HEK293 (cell line): ENCODE measurements at regions not wholly inside any gene's neighbourhood (a gene's known extent, or its start where the extent isn't known, plus 50 kb on each side); places are given as distances from the start of the nearest gene placed in this dataset.

ENCODE experiments used
- CTCF ChIA-PET: fragments of 350-600 bp; formaldehyde crosslinking; extraction: SDS; loops from one replicate; lab custom pipeline; 2021; ENCODE audit warnings: antibody characterized with exemption; lab: Yijun Ruan, JAX
- POLR2A ChIA-PET: fragments of 300-600 bp; formaldehyde crosslinking; extraction: SDS; loops from one replicate; lab custom pipeline; 2020; ENCODE audit warnings: antibody characterized with exemption, inconsistent platforms; lab: Yijun Ruan, JAX
- H3K27ac ChIP-seq: fragments of 200-500 bp; sonication (Bioruptor generic); 2 replicates; pipeline ENCODE4 v1.5.1; 2014; ENCODE audit warnings: low read depth, low read length, control low read depth, inconsistent platforms; ENCODE audit errors: extremely low read depth
- H3K36me3 ChIP-seq, 2 experiments: fragments of 200-500 bp in 1 of 2; sonication (Bioruptor generic) in 1 of 2; 1 replicate in 1 of 2; 2 replicates in 1 of 2; pipeline ENCODE4 v1.5.1; 2014 to 2017; ENCODE audit warnings: inconsistent platforms in 2 of 2, low read length in 2 of 2; ENCODE audit not compliant: control insufficient read depth in 2 of 2, insufficient read depth in 1 of 2
- H3K4me1 ChIP-seq: fragments of 200-500 bp; sonication (Bioruptor generic); 2 replicates; pipeline ENCODE4 v1.5.1; 2014; ENCODE audit warnings: mild to moderate bottlenecking, low read length, inconsistent platforms; ENCODE audit not compliant: control insufficient read depth, insufficient read depth
- H3K4me3 ChIP-seq: 2 replicates; pipeline ENCODE4 v1.5.1; 2011; ENCODE audit warnings: low read depth, mild to moderate bottlenecking, control low read depth, low read length, moderate library complexity
- H3K9me3 ChIP-seq: fragments of 200-500 bp; sonication (Bioruptor generic); 2 replicates; pipeline ENCODE4 v1.5.1; 2014; ENCODE audit warnings: low read depth, low read length, inconsistent platforms; ENCODE audit not compliant: control insufficient read depth, insufficient read depth
- ATF2 ChIP-seq: fragments of 450-650 bp; formaldehyde crosslinking; IDR thresholded peaks from 2 replicates; pipeline ENCODE4 v1.5.1; 2016; ENCODE audit warnings: missing biosample characterization, missing genetic modification characterization, low read depth
- GFI1B ChIP-seq: fragments of 450-650 bp; formaldehyde crosslinking; IDR thresholded peaks from 2 replicates; pipeline ENCODE4 v1.5.1; 2016; ENCODE audit warnings: missing biosample characterization, missing genetic modification characterization
- IKZF3 ChIP-seq: fragments of 450-650 bp; IDR thresholded peaks from 2 replicates; pipeline ENCODE4 v1.5.0; 2018; ENCODE audit warnings: missing biosample characterization, mild to moderate bottlenecking, missing genetic modification characterization, moderate library complexity
- KLF9 ChIP-seq: fragments of 450-650 bp; formaldehyde crosslinking; IDR thresholded peaks from 2 replicates; pipeline ENCODE4 v1.5.1; 2016; ENCODE audit warnings: missing biosample characterization, missing genetic modification characterization, low read depth
- SCRT1 ChIP-seq: fragments of 450-650 bp; formaldehyde crosslinking; IDR thresholded peaks from 2 replicates; pipeline ENCODE4 v1.5.1; 2016; ENCODE audit warnings: missing biosample characterization, missing genetic modification characterization, borderline replicate concordance
- ZBTB17 ChIP-seq: fragments of 450-650 bp; formaldehyde crosslinking; IDR thresholded peaks from 2 replicates; pipeline ENCODE4 v1.5.1; 2016; ENCODE audit warnings: missing biosample characterization, missing genetic modification characterization
- ZBTB8A ChIP-seq: fragments of 450-650 bp; formaldehyde crosslinking; IDR thresholded peaks from 2 replicates; pipeline ENCODE4 v1.5.1; 2016; ENCODE audit warnings: missing biosample characterization, missing genetic modification characterization
- ZIC2 ChIP-seq: fragments of 450-650 bp; formaldehyde crosslinking; IDR thresholded peaks from 2 replicates; pipeline ENCODE4 v1.5.1; 2016; ENCODE audit warnings: missing biosample characterization, missing genetic modification characterization
- ZNF114 ChIP-seq: fragments of 450-650 bp; formaldehyde crosslinking; IDR thresholded peaks from 2 replicates; pipeline ENCODE4 v1.5.0; 2017; ENCODE audit warnings: missing biosample characterization, missing genetic modification characterization
- ZNF133 ChIP-seq: fragments of 450-650 bp; formaldehyde crosslinking; IDR thresholded peaks from 2 replicates; pipeline ENCODE4 v1.5.1; 2016; ENCODE audit warnings: missing biosample characterization, missing genetic modification characterization
- ZNF2 ChIP-seq: fragments of 450-650 bp; formaldehyde crosslinking; IDR thresholded peaks from 2 replicates; pipeline ENCODE4 v1.5.1; 2016; ENCODE audit warnings: missing biosample characterization, missing genetic modification characterization
- ZNF24 ChIP-seq: fragments of 450-650 bp; formaldehyde crosslinking; IDR thresholded peaks from 2 replicates; pipeline ENCODE4 v1.5.1; 2016; ENCODE audit warnings: missing biosample characterization, missing genetic modification characterization
- ZNF354C ChIP-seq: fragments of 450-650 bp; formaldehyde crosslinking; IDR thresholded peaks from 2 replicates; pipeline ENCODE4 v1.5.1; 2016; ENCODE audit warnings: missing biosample characterization, missing genetic modification characterization, low read depth, borderline replicate concordance
- ZNF423 ChIP-seq: fragments of 450-650 bp; formaldehyde crosslinking; IDR thresholded peaks from 2 replicates; pipeline ENCODE4 v1.5.1; 2016; ENCODE audit warnings: missing biosample characterization, missing genetic modification characterization
- ZNF510 ChIP-seq: fragments of 450-650 bp; formaldehyde crosslinking; IDR thresholded peaks from 2 replicates; pipeline ENCODE4 v1.5.1; 2018; ENCODE audit warnings: mild to moderate bottlenecking, missing genetic modification characterization, missing biosample characterization; ENCODE audit not compliant: insufficient replicate concordance
- ZNF555 ChIP-seq: fragments of 450-650 bp; formaldehyde crosslinking; conservative IDR thresholded peaks from 2 replicates; pipeline ENCODE4 v1.5.1; 2017; ENCODE audit warnings: missing biosample characterization, mild to moderate bottlenecking, missing genetic modification characterization, inconsistent platforms
- ZNF660 ChIP-seq: fragments of 450-650 bp; IDR thresholded peaks from 2 replicates; pipeline ENCODE4 v1.5.1; 2018; ENCODE audit warnings: missing biosample characterization, mild to moderate bottlenecking, missing genetic modification characterization
- ZNF664 ChIP-seq: fragments of 450-650 bp; formaldehyde crosslinking; IDR thresholded peaks from 2 replicates; pipeline ENCODE4 v1.5.1; 2016; ENCODE audit warnings: missing biosample characterization, missing genetic modification characterization
- ZNF785 ChIP-seq: fragments of 450-650 bp; formaldehyde crosslinking; IDR thresholded peaks from 2 replicates; pipeline ENCODE4 v1.5.1; 2016; ENCODE audit warnings: missing biosample characterization, missing genetic modification characterization
- TF ChIP-seq, protein P1 (sequence below): fragments of 450-650 bp; formaldehyde crosslinking; optimal IDR thresholded peaks from 2 replicates; pipeline ENCODE3; 2016; ENCODE audit warnings: missing biosample characterization, mild to moderate bottlenecking, missing genetic modification characterization
- TF ChIP-seq, protein P2 (sequence below): fragments of 450-650 bp; IDR thresholded peaks from 2 replicates; pipeline ENCODE4 v1.5.1; 2018; ENCODE audit warnings: missing biosample characterization, missing genetic modification characterization
- TF ChIP-seq, protein P3 (sequence below): fragments of 450-650 bp; formaldehyde crosslinking; IDR thresholded peaks from 2 replicates; pipeline ENCODE4 v1.5.1; 2017; ENCODE audit warnings: missing biosample characterization, missing genetic modification characterization
- TF ChIP-seq, protein P4 (sequence below): fragments of 450-650 bp; formaldehyde crosslinking; IDR thresholded peaks from 2 replicates; pipeline ENCODE4 v1.5.1; 2017; ENCODE audit warnings: missing biosample characterization, missing genetic modification characterization

DNA sequence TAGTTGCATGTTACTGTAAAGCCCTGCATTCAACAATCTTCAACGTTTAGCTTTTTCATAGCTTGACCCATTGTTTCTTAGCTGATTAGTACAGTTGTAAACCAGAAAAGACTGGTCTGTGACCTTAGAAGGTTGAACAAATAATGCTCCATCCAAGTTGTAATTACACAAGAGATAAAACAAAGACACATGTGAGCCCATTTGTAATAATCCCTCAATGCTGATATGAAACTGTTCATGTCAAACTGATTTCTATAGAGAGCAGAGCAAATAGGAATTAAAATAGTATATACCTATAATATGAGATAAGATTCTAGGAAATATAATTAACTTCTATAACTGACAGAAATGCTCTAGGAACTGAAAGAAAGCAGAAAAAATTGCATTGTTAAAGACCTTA lies 94.7 kb upstream of the SLC25A13 start (continued):
- TF ChIP-seq, protein P1, sequence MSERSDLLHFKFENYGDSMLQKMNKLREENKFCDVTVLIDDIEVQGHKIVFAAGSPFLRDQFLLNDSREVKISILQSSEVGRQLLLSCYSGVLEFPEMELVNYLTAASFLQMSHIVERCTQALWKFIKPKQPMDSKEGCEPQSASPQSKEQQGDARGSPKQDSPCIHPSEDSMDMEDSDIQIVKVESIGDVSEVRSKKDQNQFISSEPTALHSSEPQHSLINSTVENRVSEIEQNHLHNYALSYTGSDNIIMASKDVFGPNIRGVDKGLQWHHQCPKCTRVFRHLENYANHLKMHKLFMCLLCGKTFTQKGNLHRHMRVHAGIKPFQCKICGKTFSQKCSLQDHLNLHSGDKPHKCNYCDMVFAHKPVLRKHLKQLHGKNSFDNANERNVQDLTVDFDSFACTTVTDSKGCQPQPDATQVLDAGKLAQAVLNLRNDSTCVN (tag by site-specific recombination): no peak
- TF ChIP-seq ZNF510 (tag by site-specific recombination): no peak

- CTCF ChIA-PET: interaction anchor here (0.5 to 1.4 kb wide), 7 partner anchors 44 to 1404 kb away, joined by 3 to 7 read pairs (median 3); no protein-coding TSS in a partner anchor
- no peak for TF ChIP-seq ZNF354C (tag by site-specific recombination)
- TF ChIP-seq ZNF2: no peak
- TF ChIP-seq ZNF660: no peak
- TF ChIP-seq ATF2 (tag by site-specific recombination): no peak
- TF ChIP-seq, protein P2, sequence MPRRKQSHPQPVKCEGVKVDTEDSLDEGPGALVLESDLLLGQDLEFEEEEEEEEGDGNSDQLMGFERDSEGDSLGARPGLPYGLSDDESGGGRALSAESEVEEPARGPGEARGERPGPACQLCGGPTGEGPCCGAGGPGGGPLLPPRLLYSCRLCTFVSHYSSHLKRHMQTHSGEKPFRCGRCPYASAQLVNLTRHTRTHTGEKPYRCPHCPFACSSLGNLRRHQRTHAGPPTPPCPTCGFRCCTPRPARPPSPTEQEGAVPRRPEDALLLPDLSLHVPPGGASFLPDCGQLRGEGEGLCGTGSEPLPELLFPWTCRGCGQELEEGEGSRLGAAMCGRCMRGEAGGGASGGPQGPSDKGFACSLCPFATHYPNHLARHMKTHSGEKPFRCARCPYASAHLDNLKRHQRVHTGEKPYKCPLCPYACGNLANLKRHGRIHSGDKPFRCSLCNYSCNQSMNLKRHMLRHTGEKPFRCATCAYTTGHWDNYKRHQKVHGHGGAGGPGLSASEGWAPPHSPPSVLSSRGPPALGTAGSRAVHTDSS (tag by site-specific recombination): no peak
- H3K9me3 ChIP-seq: no peaks in the 10 kb centered on the region
- H3K36me3 ChIP-seq: no peaks in the 10 kb centered on the region
- peaks cover 8% of the 10 kb centered on the region; the same call in 1 of the 2 replicates for H3K4me1 ChIP-seq
- H3K4me3 ChIP-seq: no peak overlapping the region
- no peak overlapping the region for H3K27ac ChIP-seq
- POLR2A ChIA-PET: no interaction called here
These were observed 94.2 kb upstream of the SLC25A13 start for GRCh38 chr7:96416116-96416515.

DNA sequence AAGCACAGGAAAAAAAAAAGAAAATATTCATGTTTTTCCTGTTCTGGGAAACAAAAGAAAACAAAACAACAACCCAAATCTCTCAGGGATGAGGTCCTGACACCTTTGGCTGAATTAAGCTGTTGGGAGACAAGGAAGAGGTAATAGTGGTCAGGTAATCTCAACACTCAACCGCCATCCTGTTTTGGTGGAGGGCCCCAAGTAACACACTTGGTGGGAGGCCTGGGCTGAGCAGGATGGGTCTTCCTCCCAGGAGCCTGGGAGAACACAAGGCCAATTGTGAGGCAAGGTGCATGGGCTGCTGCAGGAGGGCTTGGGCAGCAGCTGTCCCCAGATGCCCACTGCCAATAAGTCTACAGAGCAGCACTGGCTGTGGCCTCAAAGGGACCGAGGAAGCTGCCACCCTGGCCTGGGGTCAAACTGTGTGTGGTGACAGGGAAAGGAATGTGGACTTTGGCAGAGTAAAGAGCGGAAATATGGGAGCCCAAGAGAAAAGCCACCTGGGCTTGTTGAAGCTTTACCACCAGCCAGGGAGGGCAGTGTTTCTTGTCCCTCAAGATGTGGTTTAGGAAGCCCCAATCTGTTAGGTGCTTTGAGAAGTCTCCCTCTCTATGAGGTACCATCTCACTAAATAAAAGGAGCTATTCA lies 93.5 kb upstream of the SLC25A13 start:
- TF ChIP-seq ZNF555: no peak
- no peak for TF ChIP-seq IKZF3 (tag by site-specific recombination)
- no peak for TF ChIP-seq ZBTB17 (tag by site-specific recombination)
- no peak for TF ChIP-seq ATF2 (tag by site-specific recombination)
- no peak for TF ChIP-seq KLF9 (tag by site-specific recombination)
- TF ChIP-seq ZNF24: no peak
- no peak for TF ChIP-seq SCRT1
- TF ChIP-seq ZNF664 (tag by site-specific recombination): no peak
- TF ChIP-seq GFI1B: no peak
- TF ChIP-seq, protein P3, sequence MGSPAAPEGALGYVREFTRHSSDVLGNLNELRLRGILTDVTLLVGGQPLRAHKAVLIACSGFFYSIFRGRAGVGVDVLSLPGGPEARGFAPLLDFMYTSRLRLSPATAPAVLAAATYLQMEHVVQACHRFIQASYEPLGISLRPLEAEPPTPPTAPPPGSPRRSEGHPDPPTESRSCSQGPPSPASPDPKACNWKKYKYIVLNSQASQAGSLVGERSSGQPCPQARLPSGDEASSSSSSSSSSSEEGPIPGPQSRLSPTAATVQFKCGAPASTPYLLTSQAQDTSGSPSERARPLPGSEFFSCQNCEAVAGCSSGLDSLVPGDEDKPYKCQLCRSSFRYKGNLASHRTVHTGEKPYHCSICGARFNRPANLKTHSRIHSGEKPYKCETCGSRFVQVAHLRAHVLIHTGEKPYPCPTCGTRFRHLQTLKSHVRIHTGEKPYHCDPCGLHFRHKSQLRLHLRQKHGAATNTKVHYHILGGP (tag by site-specific recombination): no peak
- no peak for TF ChIP-seq ZBTB8A (tag by site-specific recombination)
- TF ChIP-seq, protein P2 (tag by site-specific recombination): no peak
- no peak for TF ChIP-seq ZIC2 (tag by site-specific recombination)
- TF ChIP-seq ZNF133 (tag by site-specific recombination): no peak
- TF ChIP-seq, protein P4, sequence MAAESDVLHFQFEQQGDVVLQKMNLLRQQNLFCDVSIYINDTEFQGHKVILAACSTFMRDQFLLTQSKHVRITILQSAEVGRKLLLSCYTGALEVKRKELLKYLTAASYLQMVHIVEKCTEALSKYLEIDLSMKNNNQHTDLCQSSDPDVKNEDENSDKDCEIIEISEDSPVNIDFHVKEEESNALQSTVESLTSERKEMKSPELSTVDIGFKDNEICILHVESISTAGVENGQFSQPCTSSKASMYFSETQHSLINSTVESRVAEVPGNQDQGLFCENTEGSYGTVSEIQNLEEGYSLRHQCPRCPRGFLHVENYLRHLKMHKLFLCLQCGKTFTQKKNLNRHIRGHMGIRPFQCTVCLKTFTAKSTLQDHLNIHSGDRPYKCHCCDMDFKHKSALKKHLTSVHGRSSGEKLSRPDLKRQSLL (tag by site-specific recombination): no peak
- no peak for TF ChIP-seq ZNF114 (tag by site-specific recombination)
- TF ChIP-seq ZNF785 (tag by site-specific recombination): no peak
- no peak for TF ChIP-seq ZNF423 (tag by site-specific recombination)
- no peaks in the 10 kb centered on the region for H3K36me3 ChIP-seq
- peaks cover 8% of the 10 kb centered on the region; the same call in 1 of the 2 replicates for H3K4me1 ChIP-seq
- H3K27ac ChIP-seq: no peak overlapping the region
- CTCF ChIA-PET: interaction anchor here (0.6 to 1.4 kb wide), 12 partner anchors 17 to 1415 kb away, joined by 3 to 7 read pairs (median 3); no protein-coding TSS in a partner anchor
- H3K4me3 ChIP-seq: no peak overlapping the region
- POLR2A ChIA-PET: no interaction called here
- H3K9me3 ChIP-seq: no peaks in the 10 kb centered on the region
